Endodermal cell (in vitro differentiated cells): ENCODE measurements at regions not wholly inside any gene's neighbourhood (a gene's known extent, or its start where the extent isn't known, plus 50 kb on each side); places are given as distances from the start of the nearest gene placed in this dataset.

ENCODE experiments used
- DNase-seq: peaks from one replicate; pipeline ENCODE4 v3.0.0-alpha.2; 2017
- H3K27ac ChIP-seq: 2 replicates; pipeline ENCODE4 v1.5.1; 2013; ENCODE audit warnings: mild to moderate bottlenecking, low read depth, low read length, moderate library complexity
- H3K27me3 ChIP-seq: 2 replicates; pipeline ENCODE4 v1.6.1; 2013; ENCODE audit warnings: mild to moderate bottlenecking, low read length, moderate library complexity; ENCODE audit not compliant: insufficient read depth, control insufficient read depth, poor library complexity, severe bottlenecking
- H3K36me3 ChIP-seq: 2 replicates; pipeline ENCODE4 v1.7.0; 2013; ENCODE audit warnings: mild to moderate bottlenecking, low read length, moderate library complexity; ENCODE audit not compliant: control insufficient read depth, insufficient read depth
- H3K4me1 ChIP-seq: one replicate; pipeline ENCODE4 v1.7.0; 2013; ENCODE audit warnings: low read length; ENCODE audit not compliant: control insufficient read depth, insufficient read depth
- H3K4me3 ChIP-seq: 2 replicates; pipeline ENCODE4 v1.5.1; 2013; ENCODE audit warnings: mild to moderate bottlenecking, low read length, moderate library complexity
- H3K9ac ChIP-seq: 2 replicates; pipeline ENCODE4 v1.6.1; 2013; ENCODE audit warnings: mild to moderate bottlenecking, low read length, moderate library complexity; ENCODE audit not compliant: poor library complexity, severe bottlenecking; ENCODE audit errors: extremely low read depth
- H3K9me3 ChIP-seq: 2 replicates; pipeline ENCODE4 v1.6.1; 2013; ENCODE audit warnings: mild to moderate bottlenecking, low read length, moderate library complexity; ENCODE audit not compliant: control insufficient read depth
- H3K27ac Mint-ChIP-seq: 2 replicates; pipeline ENCODE4 v1.8.0; 2020; ENCODE audit warnings: mixed read lengths
- H3K27me3 Mint-ChIP-seq: 2 replicates; pipeline ENCODE4 v1.8.0; 2021; ENCODE audit warnings: mild to moderate bottlenecking, mixed read lengths; ENCODE audit not compliant: insufficient read depth
- H3K36me3 Mint-ChIP-seq: 2 replicates; pipeline ENCODE4 v1.8.0; 2020; ENCODE audit warnings: low read depth, mixed read lengths
- H3K4me1 Mint-ChIP-seq: 2 replicates; pipeline ENCODE4 v1.8.0; 2020; ENCODE audit warnings: mixed read lengths
- H3K4me3 Mint-ChIP-seq: 2 replicates; pipeline ENCODE4 v1.8.0; 2020; ENCODE audit warnings: mild to moderate bottlenecking, moderate library complexity, mixed read lengths
- H3K9me3 Mint-ChIP-seq: 2 replicates; pipeline ENCODE4 v1.8.0; 2020; ENCODE audit warnings: mild to moderate bottlenecking, mixed read lengths
- CTCF ChIP-seq: fragments of 200-600 bp; sonication (generic); conservative IDR thresholded peaks from 2 replicates; pipeline ENCODE4 v1.5.0; 2021; ENCODE audit warnings: antibody characterized with exemption, mild to moderate bottlenecking
- WGBS, 2 experiments: methylation state at CpG; one replicate each; pipeline versions ENCODE4 v1.1.5 to v1.1.7; 2013; ENCODE audit warnings: missing lambda C conversion rate in 2 of 2, mixed read lengths in 1 of 2; ENCODE audit not compliant: insufficient coverage in 1 of 2, insufficient read length in 1 of 2; 5-methylcytosine and 5-hydroxymethylcytosine counted together

DNA sequence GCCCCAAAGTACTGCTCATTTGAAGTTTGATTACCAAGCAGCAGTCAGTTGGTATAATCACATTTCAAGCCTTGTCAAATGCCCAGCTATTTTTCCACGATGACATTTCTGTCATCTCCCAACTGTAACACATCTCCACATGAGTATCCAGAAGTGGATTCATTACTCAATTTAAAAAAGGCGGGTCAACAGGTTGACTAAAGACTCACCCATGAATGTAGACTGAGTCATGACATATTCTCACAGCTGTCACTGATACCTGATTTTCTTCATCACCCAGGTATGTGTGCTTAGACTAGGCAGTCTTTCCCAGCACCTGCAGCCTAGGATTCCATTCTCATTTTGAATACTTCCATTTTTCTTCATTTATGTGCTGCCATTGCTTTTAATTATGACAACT lies 75.1 kb upstream of the DBX2 start:
- H3K4me1 ChIP-seq: no peaks in the 10 kb centered on the region
- H3K4me3 Mint-ChIP-seq: no peak overlapping the region

GRCh38 chr12:45128637-45129036 lies 77.7 kb upstream of the DBX2 start:
- Mint-ChIP-seq H3K4me1 (peaks cover 21% of the 10 kb centered on the region), H3K9me3 (peaks cover 6% of the 10 kb centered on the region), H3K4me3 (no peak overlapping the region), H3K36me3 (no peaks in the 10 kb centered on the region), H3K27ac (no peak overlapping the region), H3K27me3 (no peaks in the 10 kb centered on the region)
- no peaks in the 10 kb centered on the region for H3K36me3 ChIP-seq
- no peak for TF ChIP-seq CTCF
- peaks cover 11% of the 10 kb centered on the region for H3K4me1 ChIP-seq
- no peaks in the 10 kb centered on the region for H3K9me3 ChIP-seq
- no peak for DNase-seq
- no peak overlapping the region for H3K27ac ChIP-seq
- H3K9ac ChIP-seq: no peak overlapping the region
- 88 to 100% methylated on average over 1 of the region's 1 CpG for WGBS, 2 experiments
- H3K4me3 ChIP-seq: no peak overlapping the region
- no peaks in the 10 kb centered on the region for H3K27me3 ChIP-seq

More for the DNA sequence above, 75.1 kb upstream of the DBX2 start:
- Histone ChIP-seq H3K27ac (no peak overlapping the region), H3K9ac (no peak overlapping the region), H3K36me3 (no peaks in the 10 kb centered on the region), H3K27me3 (no peaks in the 10 kb centered on the region), H3K4me3 (no peak overlapping the region), H3K9me3 (no peaks in the 10 kb centered on the region)
- 90 to 100% methylated on average over 2 of the region's 2 CpGs for WGBS, 2 experiments
- peaks cover 4% of the 10 kb centered on the region for H3K4me1 Mint-ChIP-seq
- H3K36me3 Mint-ChIP-seq: no peaks in the 10 kb centered on the region
- H3K9me3 Mint-ChIP-seq: no peaks in the 10 kb centered on the region
- H3K27me3 Mint-ChIP-seq: no peaks in the 10 kb centered on the region
- DNase-seq: no peak
- H3K27ac Mint-ChIP-seq: no peak overlapping the region
- TF ChIP-seq CTCF: no peak

DNA sequence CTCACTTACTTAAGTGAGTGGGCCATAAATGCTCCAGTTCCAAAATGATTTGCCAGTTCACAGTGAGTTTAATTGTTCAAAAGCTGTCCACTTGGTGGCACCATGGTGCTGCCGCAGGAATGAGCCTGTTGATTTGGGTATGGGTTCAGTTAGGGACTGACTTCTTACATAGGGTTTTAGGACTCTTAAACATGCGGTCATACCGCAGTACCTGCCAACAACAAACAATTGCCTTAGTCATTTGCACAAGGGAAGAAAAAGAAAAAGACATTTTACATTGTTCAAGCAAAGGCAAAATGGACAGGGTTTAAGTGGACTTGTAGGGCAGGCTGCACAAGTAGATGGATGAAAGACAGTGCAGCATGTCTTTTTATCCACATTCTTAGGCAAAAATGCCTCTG lies 80.0 kb upstream of the DBX2 start:
- no peak overlapping the region for H3K27ac Mint-ChIP-seq
- peaks cover 21% of the 10 kb centered on the region for H3K9me3 Mint-ChIP-seq
- no peaks in the 10 kb centered on the region for H3K27me3 ChIP-seq
- peak; percentile 92 for DNase-seq
- no peak overlapping the region for H3K4me3 Mint-ChIP-seq
- H3K36me3 Mint-ChIP-seq: no peaks in the 10 kb centered on the region
- H3K36me3 ChIP-seq: no peaks in the 10 kb centered on the region
- TF ChIP-seq CTCF: peak; percentile 89
- peaks cover 25% of the 10 kb centered on the region for H3K4me1 Mint-ChIP-seq
- H3K4me1 ChIP-seq: peaks cover 11% of the 10 kb centered on the region
- H3K27me3 Mint-ChIP-seq: peaks cover 4% of the 10 kb centered on the region
- H3K9ac ChIP-seq: no peak overlapping the region
- no peak overlapping the region for H3K27ac ChIP-seq
- WGBS, 2 experiments: 15 to 60% methylated on average over 1 to 2 of the region's 3 CpGs
- H3K4me3 ChIP-seq: no peak overlapping the region
- H3K9me3 ChIP-seq: no peaks in the 10 kb centered on the region
